Uterus (tissue), 3 donors: ENCODE measurements at regions not wholly inside any gene's neighbourhood (a gene's known extent, or its start where the extent isn't known, plus 50 kb on each side); places are given as distances from the start of the nearest gene placed in this dataset.

Source experiments
- DNase-seq, 2 donors: peaks; one replicate each; pipeline ENCODE4 v3.0.0-alpha.2; 2019 to 2020
- H3K27ac ChIP-seq, 2 donors: fragments of 200-600 bp; sonication (generic); 1 replicate in 1 of 2; 2 replicates in 1 of 2; pipeline ENCODE4 v1.5.1; 2016 to 2018
- H3K27me3 ChIP-seq, 2 donors: fragments of 200-600 bp; sonication (generic); one replicate each; pipeline ENCODE4 v1.5.1; 2018 to 2019; ENCODE audit warnings: control low read depth in 1 of 2
- H3K36me3 ChIP-seq, 2 donors: fragments of 200-600 bp; sonication (generic); one replicate each; pipeline ENCODE4 v1.5.1; 2019; ENCODE audit warnings: control low read depth in 1 of 2
- H3K4me1 ChIP-seq, 2 donors: fragments of 200-600 bp; sonication (generic); one replicate each; pipeline ENCODE4 v1.5.1; 2018 to 2019; ENCODE audit warnings: control low read depth in 1 of 2
- H3K4me3 ChIP-seq, 2 donors: fragments of 200-600 bp; sonication (generic); 1 replicate in 1 of 2; 2 replicates in 1 of 2; pipeline ENCODE4 v1.5.1; 2018 to 2019; ENCODE audit warnings: mild to moderate bottlenecking in 1 of 2
- H3K9me3 ChIP-seq, 2 donors: fragments of 200-600 bp; sonication (generic); one replicate each; pipeline ENCODE4 v1.5.1; 2019; ENCODE audit warnings: control low read depth in 1 of 2
- CTCF ChIP-seq, 4 experiments: fragments of 200-600 bp in 2 of 4; fragments of 450-650 bp in 2 of 4; sonication (generic) in 2 of 4; IDR thresholded peaks; one replicate each; pipeline ENCODE4 v1.5.1; 2016 to 2019; ENCODE audit warnings: antibody characterized with exemption in 4 of 4, mild to moderate bottlenecking in 2 of 4, moderate library complexity in 1 of 4
- POLR2A ChIP-seq, 2 donors: fragments of 450-650 bp; IDR thresholded peaks; one replicate each; pipeline ENCODE4 v1.6.1; 2016; ENCODE audit warnings: antibody characterized with exemption in 2 of 2, mild to moderate bottlenecking in 1 of 2, moderate library complexity in 1 of 2
- intact Hi-C: fragments of 100-400 bp; cut with DNase I; formaldehyde crosslinking; loops from one replicate; pipeline ENCODE4 v1.15.1; 2023; ENCODE audit warnings: low total_unique reads
- donor health status: DM: yes; HTN: yes; CAD: no.

- no peak for DNase-seq
- Histone ChIP-seq H3K9me3 (no peaks in the 10 kb centered on the region), H3K27me3 (no peaks in the 10 kb centered on the region), H3K36me3 (no peaks in the 10 kb centered on the region), H3K4me1 (no peaks in the 10 kb centered on the region), H3K27ac (no peak overlapping the region), H3K4me3 (no peak overlapping the region)
- TF ChIP-seq POLR2A (IDR thresholded peaks at IDR 0.05) (no peak), CTCF (IDR thresholded peaks at IDR 0.05) (no peak)
- intact Hi-C loops, result no loop called here
Observed at GRCh38 chr14:46399049-46399448, 252.5 kb downstream of the RPL10L start.

- H3K4me1 ChIP-seq, result no peaks in the 10 kb centered on the region
- intact Hi-C loops, result no loop called here
- no peak for TF ChIP-seq CTCF (IDR thresholded peaks at IDR 0.05)
- no peak for TF ChIP-seq POLR2A (IDR thresholded peaks at IDR 0.05)
- no peaks in the 10 kb centered on the region for H3K27me3 ChIP-seq
- no peak for DNase-seq
- H3K9me3 ChIP-seq, result no peaks in the 10 kb centered on the region
- no peaks in the 10 kb centered on the region for H3K36me3 ChIP-seq
- H3K4me3 ChIP-seq, result no peak overlapping the region
- no peak overlapping the region for H3K27ac ChIP-seq
Observed at GRCh38 chr14:46384611-46385010, 267.0 kb downstream of the RPL10L start.

DNA sequence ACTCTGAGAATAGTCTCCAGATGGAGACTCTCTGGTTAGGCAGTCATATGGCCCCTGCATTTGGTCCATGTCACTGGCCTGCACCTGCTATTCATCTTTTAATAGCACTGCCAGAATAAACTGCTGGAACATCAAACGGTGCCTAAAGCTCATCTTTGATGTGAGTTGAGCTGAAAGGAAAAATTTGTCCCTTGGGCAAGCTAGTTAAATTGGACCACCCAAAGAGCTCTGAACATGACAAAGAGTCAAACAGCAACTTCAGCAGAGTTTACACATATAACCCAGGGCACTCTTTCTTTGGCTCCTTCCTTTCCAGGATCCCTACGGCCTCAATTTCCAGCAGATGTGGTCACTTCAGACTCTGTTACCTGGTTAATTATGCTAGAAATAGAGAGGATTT, 269.9 kb downstream of the RPL10L start:
- no peak for TF ChIP-seq CTCF (IDR thresholded peaks at IDR 0.05)
- no peak for TF ChIP-seq POLR2A (IDR thresholded peaks at IDR 0.05)
- no peak overlapping the region for H3K4me3 ChIP-seq
- H3K4me1 ChIP-seq, result no peaks in the 10 kb centered on the region
- intact Hi-C loops, result no loop called here
- no peak overlapping the region for H3K27ac ChIP-seq
- no peak for DNase-seq
- H3K9me3 ChIP-seq, result no peaks in the 10 kb centered on the region
- H3K27me3 ChIP-seq, result no peaks in the 10 kb centered on the region
- no peaks in the 10 kb centered on the region for H3K36me3 ChIP-seq

DNA sequence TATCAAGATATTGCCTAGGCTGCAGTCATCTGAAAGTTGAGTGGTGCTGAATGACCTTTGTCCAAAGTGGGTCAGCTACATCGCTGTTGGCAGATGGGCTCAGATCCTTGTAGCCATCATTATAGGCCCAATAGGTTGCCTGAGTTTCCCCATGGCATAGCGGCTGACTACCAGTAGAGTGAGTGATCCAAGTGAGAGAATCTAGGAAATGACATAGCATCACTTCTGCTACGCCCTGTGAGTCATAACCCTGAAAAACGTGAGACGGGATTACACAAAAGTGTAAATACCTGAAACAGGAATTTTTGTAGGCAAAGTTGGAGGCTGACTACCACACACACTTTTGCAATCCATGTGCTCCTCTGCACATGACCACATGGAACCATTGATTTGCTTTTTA, 273.3 kb downstream of the RPL10L start:
- TF ChIP-seq CTCF (IDR thresholded peaks at IDR 0.05) (no peak), POLR2A (IDR thresholded peaks at IDR 0.05) (no peak)
- H3K27me3 ChIP-seq, result no peaks in the 10 kb centered on the region
- DNase-seq, result no peak
- intact Hi-C loops, result no loop called here
- H3K4me1 ChIP-seq, result no peaks in the 10 kb centered on the region
- H3K27ac ChIP-seq, result no peak overlapping the region
- H3K9me3 ChIP-seq, result no peaks in the 10 kb centered on the region
- H3K36me3 ChIP-seq, result no peaks in the 10 kb centered on the region
- H3K4me3 ChIP-seq, result no peak overlapping the region

DNA sequence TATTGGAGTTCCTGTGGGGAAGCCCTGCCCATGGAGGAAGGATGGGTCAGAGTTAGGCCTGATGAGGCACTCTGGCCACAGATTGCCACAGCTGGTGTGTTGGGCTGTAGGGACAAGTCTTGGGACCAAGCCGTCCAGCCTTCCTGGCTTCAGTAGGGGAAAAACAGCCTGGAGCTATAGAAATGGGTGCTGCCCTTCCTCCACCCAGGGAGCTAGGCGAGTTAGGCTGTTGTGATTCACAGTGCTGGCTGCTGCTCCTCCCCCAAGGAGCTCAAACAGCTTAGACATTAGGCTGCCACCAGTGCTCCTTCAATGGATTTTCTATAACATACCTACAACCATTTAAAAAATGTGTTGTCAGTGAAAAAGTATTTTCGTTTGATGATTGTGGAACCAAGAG, 274.3 kb downstream of the RPL10L start:
- Histone ChIP-seq H3K4me3 (no peak overlapping the region), H3K9me3 (no peaks in the 10 kb centered on the region), H3K27ac (no peak overlapping the region), H3K4me1 (no peaks in the 10 kb centered on the region), H3K36me3 (no peaks in the 10 kb centered on the region), H3K27me3 (no peaks in the 10 kb centered on the region)
- no peak for DNase-seq
- intact Hi-C loops, result no loop called here
- TF ChIP-seq POLR2A (IDR thresholded peaks at IDR 0.05) (no peak), CTCF (IDR thresholded peaks at IDR 0.05) (no peak)
